Right lung (tissue), 2 donors: ENCODE measurements at regions not wholly inside any gene's neighbourhood (a gene's known extent, or its start where the extent isn't known, plus 50 kb on each side); places are given as distances from the start of the nearest gene placed in this dataset.

Experiments used
- DNase-seq, 2 donors: peaks; one replicate each; pipeline ENCODE4 v3.0.0-alpha.2; 2013

GRCh38 chr20:63128367-63128766, 87.6 kb downstream of the YTHDF1 start:
- no peak for DNase-seq

- no peak for DNase-seq
Observed at GRCh38 chr20:63127700-63128364, 88.1 kb downstream of the YTHDF1 start.

- no peak for DNase-seq
Observed at GRCh38 chr20:63126876-63127699, 88.8 kb downstream of the YTHDF1 start.

GRCh38 chr20:63125838-63126601, 89.9 kb downstream of the YTHDF1 start:
- DNase-seq, result no peak

GRCh38 chr20:63125581-63125837, 90.4 kb downstream of the YTHDF1 start:
- DNase-seq, result no peak

GRCh38 chr20:63124782-63125580, 91.0 kb downstream of the YTHDF1 start:
- DNase-seq, result no peak

GRCh38 chr20:63124092-63124781, 91.7 kb downstream of the YTHDF1 start:
- DNase-seq, result no peak

- no peak for DNase-seq
Observed at GRCh38 chr20:63123331-63123741, 92.6 kb downstream of the YTHDF1 start.

GRCh38 chr20:63122626-63123025, 93.3 kb downstream of the YTHDF1 start:
- DNase-seq, result no peak

GRCh38 chr20:63121749-63122405, 94.1 kb downstream of the YTHDF1 start:
- no peak for DNase-seq

GRCh38 chr20:63121246-63121645, 94.7 kb downstream of the YTHDF1 start:
- no peak for DNase-seq

GRCh38 chr20:63120808-63121090, 95.2 kb downstream of the YTHDF1 start:
- DNase-seq, result no peak

- DNase-seq, result no peak
Observed at GRCh38 chr20:63119963-63120807, 95.7 kb downstream of the YTHDF1 start.

GRCh38 chr20:63119121-63119962, 96.6 kb downstream of the YTHDF1 start:
- no peak for DNase-seq

- DNase-seq, result no peak
Observed at GRCh38 chr20:63118303-63119120, 97.4 kb downstream of the YTHDF1 start.

GRCh38 chr20:63117661-63118302, 98.1 kb downstream of the YTHDF1 start:
- no peak for DNase-seq

GRCh38 chr20:63117151-63117550, 98.8 kb downstream of the YTHDF1 start:
- no peak for DNase-seq
